ENCODE measurements at regions not wholly inside any gene's neighbourhood (a gene's known extent, or its start where the extent isn't known, plus 50 kb on each side); places are given as distances from the start of the nearest gene placed in this dataset.

DNA sequence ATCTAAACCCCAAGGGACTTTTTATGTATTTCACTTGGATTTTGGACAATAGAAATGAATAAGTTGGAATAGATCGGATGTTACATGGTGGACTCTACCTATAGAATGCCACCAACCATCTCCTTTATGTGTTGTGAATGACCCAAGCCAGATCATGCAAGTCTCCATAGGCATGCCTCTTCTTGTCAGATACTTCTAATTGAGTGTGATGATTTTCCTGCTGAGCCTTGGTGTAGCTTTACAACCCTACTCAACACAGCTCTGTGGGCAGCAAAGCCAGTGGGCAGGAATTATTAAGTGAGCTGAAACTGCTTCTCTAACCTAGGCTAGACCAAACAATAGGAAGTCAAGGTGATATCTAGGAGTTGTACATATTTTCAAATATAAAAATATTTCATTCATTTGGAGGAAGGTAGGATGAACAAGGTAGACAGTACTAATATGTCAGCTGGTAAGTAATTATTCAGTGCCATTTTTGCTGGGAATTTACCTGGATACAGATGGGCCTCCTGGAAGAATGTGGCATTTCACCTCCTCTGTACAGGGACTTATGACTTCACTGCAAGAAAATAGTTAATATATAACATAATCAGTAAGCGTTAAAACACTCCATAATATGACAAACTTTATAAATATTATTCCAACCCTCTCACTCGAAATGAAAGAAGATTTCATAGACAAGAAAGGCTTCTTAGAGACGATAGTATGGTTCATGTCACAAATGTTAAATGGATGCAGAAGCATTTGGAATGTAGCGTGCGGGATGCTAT, 298.0 kb upstream of the FAT1 start:
- TF ChIP-seq SP1 (IDR thresholded peaks at IDR 0.05) (no peak), FOXK2 (IDR thresholded peaks at IDR 0.05) (no peak), ELF4 (IDR thresholded peaks at IDR 0.05) (no peak), SUZ12 (IDR thresholded peaks at IDR 0.05) (no peak), L3MBTL2 (conservative IDR thresholded peaks at IDR 0.05) (no peak), NFRKB (IDR thresholded peaks at IDR 0.05) (no peak), LEF1 (IDR thresholded peaks at IDR 0.05; ENCODE audit: borderline replicate concordance) (no peak), FOXA1 (IDR thresholded peaks at IDR 0.05) (no peak), TARDBP (IDR thresholded peaks at IDR 0.05) (no peak), ZNF384 (IDR thresholded peaks at IDR 0.05) (no peak)
